Neuronal stem cell (in vitro differentiated cells): ENCODE measurements at regions not wholly inside any gene's neighbourhood (a gene's known extent, or its start where the extent isn't known, plus 50 kb on each side); places are given as distances from the start of the nearest gene placed in this dataset.

Experiments
- DNase-seq: peaks from one replicate; pipeline ENCODE4 v3.0.0-alpha.2; 2013; ENCODE audit warnings: low spot score
- H2AFZ ChIP-seq: one replicate; pipeline ENCODE4 v1.6.1; 2013; ENCODE audit warnings: mild to moderate bottlenecking, low read length, inconsistent platforms
- H2AK5ac ChIP-seq: 2 replicates; pipeline ENCODE4 v1.6.1; 2013; ENCODE audit warnings: low read depth, mild to moderate bottlenecking, inconsistent platforms, low read length, moderate library complexity, mixed read lengths
- H2BK120ac ChIP-seq: 2 replicates; pipeline ENCODE4 v1.6.1; 2013; ENCODE audit warnings: low read depth, mild to moderate bottlenecking, inconsistent platforms, low read length, moderate library complexity, mixed read lengths
- H2BK12ac ChIP-seq: one replicate; pipeline ENCODE4 v1.6.1; 2013; ENCODE audit warnings: low read length, inconsistent platforms
- H2BK15ac ChIP-seq: 2 replicates; pipeline ENCODE4 v1.6.1; 2013; ENCODE audit warnings: mild to moderate bottlenecking, low read length, inconsistent platforms, mixed read lengths
- H2BK5ac ChIP-seq: one replicate; pipeline ENCODE4 v1.6.1; 2013; ENCODE audit warnings: inconsistent platforms, mild to moderate bottlenecking, low read length, moderate library complexity
- H3K14ac ChIP-seq: one replicate; pipeline ENCODE4 v1.6.1; 2013; ENCODE audit warnings: low read length, inconsistent platforms
- H3K18ac ChIP-seq: 2 replicates; pipeline ENCODE4 v1.6.1; 2013; ENCODE audit warnings: low read length, inconsistent platforms
- H3K23ac ChIP-seq: 2 replicates; pipeline ENCODE4 v1.6.1; 2013; ENCODE audit warnings: low read depth, mild to moderate bottlenecking, mixed read lengths, low read length, inconsistent platforms; ENCODE audit not compliant: poor library complexity
- H3K27ac ChIP-seq: replicated peaks from 3 replicates; pipeline ENCODE4 v1.5.1; 2013; ENCODE audit warnings: low read length, inconsistent platforms
- H3K27me3 ChIP-seq, 3 experiments: 2 replicates each; pipeline ENCODE4 v1.6.1; 2013; ENCODE audit warnings: low read length in 3 of 3, mild to moderate bottlenecking in 2 of 3, inconsistent platforms in 1 of 3, low read depth in 1 of 3, mixed read lengths in 1 of 3, moderate library complexity in 1 of 3; ENCODE audit not compliant: control insufficient read depth in 3 of 3, insufficient read depth in 3 of 3
- H3K36me3 ChIP-seq, 2 donors: replicated peaks in 1 of 2; 2 replicates each; pipeline ENCODE4 v1.6.1; 2013; ENCODE audit warnings: low read length in 2 of 2; ENCODE audit not compliant: control insufficient read depth in 2 of 2, insufficient read depth in 2 of 2
- H3K4ac ChIP-seq: 2 replicates; pipeline ENCODE4 v1.6.1; 2013; ENCODE audit warnings: inconsistent platforms, mild to moderate bottlenecking, low read length, moderate library complexity
- H3K4me1 ChIP-seq, 2 donors: 1 replicate in 1 of 2; 2 replicates in 1 of 2; pipeline ENCODE4 v1.6.1; 2013; ENCODE audit warnings: low read length in 2 of 2, low read depth in 1 of 2; ENCODE audit not compliant: control insufficient read depth in 2 of 2, insufficient read depth in 1 of 2
- H3K4me2 ChIP-seq: one replicate; pipeline ENCODE4 v1.6.1; 2013; ENCODE audit warnings: mild to moderate bottlenecking, low read length, inconsistent platforms; ENCODE audit not compliant: insufficient read depth, poor library complexity, severe bottlenecking
- H3K4me3 ChIP-seq, 2 donors: 2 replicates each; pipeline ENCODE4 v1.5.1; 2013; ENCODE audit warnings: low read length in 2 of 2, mild to moderate bottlenecking in 2 of 2, inconsistent platforms in 1 of 2, moderate library complexity in 1 of 2
- H3K79me1 ChIP-seq: one replicate; pipeline ENCODE4 v1.6.1; 2013; ENCODE audit warnings: low read depth, mild to moderate bottlenecking, inconsistent platforms, low read length, moderate library complexity
- H3K9ac ChIP-seq: one replicate; pipeline ENCODE4 v1.6.1; 2013; ENCODE audit warnings: mild to moderate bottlenecking, low read depth, low read length, inconsistent platforms; ENCODE audit not compliant: poor library complexity
- H3K9me3 ChIP-seq, 2 donors: replicated peaks in 1 of 2; 2 replicates each; pipeline versions ENCODE3 to v1.6.1; 2013; ENCODE audit warnings: low read length in 2 of 2, mild to moderate bottlenecking in 2 of 2, inconsistent platforms in 1 of 2, low read depth in 1 of 2, mixed read lengths in 1 of 2, moderate library complexity in 1 of 2; ENCODE audit not compliant: control insufficient read depth in 2 of 2, insufficient read depth in 1 of 2
- H4K8ac ChIP-seq: one replicate; pipeline ENCODE4 v1.6.1; 2013; ENCODE audit warnings: low read depth, mild to moderate bottlenecking, inconsistent platforms, low read length, moderate library complexity
- H4K91ac ChIP-seq: one replicate; pipeline ENCODE4 v1.6.1; 2013; ENCODE audit warnings: low read length, low read depth, mild to moderate bottlenecking, inconsistent platforms; ENCODE audit not compliant: poor library complexity
- WGBS, 2 donors: extraction: QIAGEN DNeasy Blood & Tissue Kit; methylation state at CpG; one replicate each; pipeline ENCODE4 v1.1.7; 2013; ENCODE audit warnings: missing lambda C conversion rate in 2 of 2, mixed read lengths in 1 of 2; ENCODE audit not compliant: insufficient read length in 2 of 2, insufficient replicate concordance in 1 of 2; ENCODE audit errors: extremely low coverage in 2 of 2; 5-methylcytosine and 5-hydroxymethylcytosine counted together

- no peak overlapping the region for H2BK120ac ChIP-seq
- H3K4me3 ChIP-seq, result peak overlapping the region; percentile 71 to 92
Measured at GRCh38 chr7:112938863-112939573, 147.6 kb downstream of the GPR85 start.

DNA sequence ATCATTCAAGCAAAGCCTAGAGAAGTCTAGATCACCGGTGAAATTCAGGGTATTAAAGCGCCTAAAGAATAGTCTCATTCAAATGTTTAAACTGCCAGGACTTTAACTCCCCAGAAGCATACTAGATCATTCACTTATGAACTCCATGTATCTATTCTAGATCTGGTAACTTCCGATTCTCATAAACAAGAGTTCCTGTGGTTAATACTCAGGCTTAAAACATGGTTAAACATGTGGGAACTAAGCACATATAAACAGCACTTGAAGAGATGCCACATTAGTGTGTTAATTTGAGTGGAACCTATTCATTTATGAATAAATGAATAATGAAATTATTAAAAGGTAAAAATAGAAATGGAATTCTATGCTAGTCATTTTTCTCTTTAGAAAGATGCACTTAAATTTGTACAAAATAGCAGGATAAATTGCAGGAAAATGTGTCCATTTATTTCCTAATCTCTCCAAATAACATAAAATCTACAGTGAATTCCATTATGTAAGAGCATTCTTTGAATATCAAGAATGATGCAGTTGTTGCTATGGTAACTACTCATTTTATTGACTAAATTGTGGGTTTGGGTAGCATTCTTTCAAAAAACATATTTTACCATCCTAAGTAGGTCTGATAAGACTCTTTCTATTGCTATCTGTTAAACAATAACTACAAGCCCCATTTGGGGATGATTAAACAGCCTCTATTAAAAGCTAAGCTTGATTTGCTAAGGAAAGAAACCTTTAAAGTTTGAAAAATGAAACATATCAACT is 147.6 kb upstream of the TMEM168 start:
- Histone ChIP-seq H3K27me3 (no peaks in the 10 kb centered on the region), H3K9me3 (no peaks in the 10 kb centered on the region), H3K4me1 (peaks cover 2 to 8% of the 10 kb centered on the region in 2 donors), H2BK120ac (no peak overlapping the region), H2AFZ (no peak overlapping the region), H3K36me3 (peaks cover 2 to 28% of the 10 kb centered on the region in 2 donors), H3K4ac (no peak overlapping the region), H3K4me2 (no peak overlapping the region), H3K9ac (no peak overlapping the region), H4K91ac (no peak overlapping the region), H2BK5ac (no peak overlapping the region), H3K79me1 (peaks cover 3% of the 10 kb centered on the region), H3K27ac (no peak overlapping the region), H3K14ac (no peak overlapping the region), H2BK12ac (no peak overlapping the region), H3K23ac (no peak overlapping the region), H3K18ac (no peak overlapping the region), H4K8ac (no peak overlapping the region), H3K4me3 (peak overlapping the region in 1 of 2 donors; percentile 71), H2AK5ac (no peak overlapping the region), H2BK15ac (no peak overlapping the region)
- no peak for DNase-seq
- no CpG with 5 or more reads among the region's 3 CpGs for WGBS, 2 donors

More at GRCh38 chr7:112938863-112939573, 147.6 kb downstream of the GPR85 start:
- Histone ChIP-seq H2BK15ac (no peak overlapping the region), H3K4me2 (peak overlapping the region; percentile 66), H2BK12ac (no peak overlapping the region), H2AFZ (peak overlapping the region; percentile 93), H2AK5ac (no peak overlapping the region), H4K8ac (no peak overlapping the region), H3K9ac (peak overlapping the region; percentile 96), H3K36me3 (peaks cover 2 to 21% of the 10 kb centered on the region in 2 donors), H3K27ac (peak overlapping the region; percentile 82), H3K23ac (peak overlapping the region; percentile 89), H3K14ac (no peak overlapping the region), H4K91ac (no peak overlapping the region), H3K4ac (no peak overlapping the region), H3K4me1 (peaks cover 2 to 8% of the 10 kb centered on the region in 2 donors), H3K9me3 (no peaks in the 10 kb centered on the region), H3K79me1 (peaks cover 3% of the 10 kb centered on the region), H3K18ac (peak overlapping the region; percentile 96), H2BK5ac (no peak overlapping the region), H3K27me3 (no peaks in the 10 kb centered on the region)
- DNase-seq, result peak; percentile 58
- no CpG with 5 or more reads among the region's 26 CpGs for WGBS, 2 donors

DNA sequence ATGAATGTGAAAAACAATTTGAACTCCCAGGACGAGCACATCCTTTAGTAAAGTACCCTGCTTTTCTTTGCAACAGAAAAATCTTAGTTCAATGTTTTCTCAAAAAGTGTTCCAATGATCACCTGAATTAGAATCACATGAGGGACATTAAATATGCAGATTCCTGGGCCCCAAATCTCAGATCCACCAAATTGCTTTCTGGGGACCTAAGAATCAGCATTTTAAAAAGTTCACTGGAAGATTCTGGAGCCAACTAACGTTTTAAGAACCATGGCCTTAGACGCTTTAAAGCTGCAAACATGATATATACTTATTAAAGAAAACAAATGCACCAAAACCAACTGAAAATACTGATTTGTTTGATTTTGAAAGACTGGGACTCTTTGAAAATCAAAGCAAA is 143.4 kb upstream of the TMEM168 start:
- DNase-seq, result no peak
- Histone ChIP-seq H3K18ac (no peak overlapping the region), H3K36me3 (peaks cover 2 to 36% of the 10 kb centered on the region in 2 donors), H2AK5ac (no peak overlapping the region), H2BK120ac (no peak overlapping the region), H3K9me3 (no peaks in the 10 kb centered on the region), H2BK5ac (no peak overlapping the region), H3K27me3 (no peaks in the 10 kb centered on the region), H4K91ac (no peak overlapping the region), H3K4me2 (no peak overlapping the region), H3K4me3 (no peak overlapping the region), H2AFZ (no peak overlapping the region), H3K79me1 (no peaks in the 10 kb centered on the region), H3K23ac (no peak overlapping the region), H3K14ac (no peak overlapping the region), H3K9ac (no peak overlapping the region), H3K4me1 (peaks cover 2 to 8% of the 10 kb centered on the region in 2 donors), H3K27ac (no peak overlapping the region), H2BK12ac (no peak overlapping the region), H4K8ac (no peak overlapping the region), H3K4ac (no peak overlapping the region), H2BK15ac (no peak overlapping the region)
- no CpG with 5 or more reads among the region's 3 CpGs for WGBS, 2 donors

- Histone ChIP-seq H4K8ac (no peak overlapping the region), H2BK12ac (no peak overlapping the region), H3K27ac (no peak overlapping the region), H3K4me1 (peaks cover 0 to 1% of the 10 kb centered on the region in 2 donors), H3K4me2 (no peak overlapping the region), H3K9ac (no peak overlapping the region), H3K23ac (no peak overlapping the region), H2BK120ac (no peak overlapping the region), H3K36me3 (peaks cover 0 to 30% of the 10 kb centered on the region in 2 donors), H3K18ac (no peak overlapping the region), H2AK5ac (no peak overlapping the region), H3K27me3 (no peaks in the 10 kb centered on the region), H3K9me3 (no peaks in the 10 kb centered on the region), H2BK5ac (no peak overlapping the region), H4K91ac (no peak overlapping the region), H3K14ac (no peak overlapping the region), H2BK15ac (no peak overlapping the region), H3K4ac (no peak overlapping the region), H2AFZ (no peak overlapping the region), H3K4me3 (no peak overlapping the region), H3K79me1 (no peaks in the 10 kb centered on the region)
- DNase-seq, result no peak
- no CpG with 5 or more reads among the region's 2 CpGs for WGBS, 2 donors
Measured at GRCh38 chr7:112930787-112931186, 140.6 kb upstream of the TMEM168 start.
